T-helper 2 cell (primary cell): ENCODE measurements at regions not wholly inside any gene's neighbourhood (a gene's known extent, or its start where the extent isn't known, plus 50 kb on each side); places are given as distances from the start of the nearest gene placed in this dataset.
A peak's percentile ranks its signal among the peaks of the same experiment; 100 is the strongest.

Source experiments
- DNase-seq, 5 experiments: peaks; one replicate each; pipeline versions ENCODE4 v3.0.0 to v3.0.0-alpha.2; 2012 to 2022

DNA sequence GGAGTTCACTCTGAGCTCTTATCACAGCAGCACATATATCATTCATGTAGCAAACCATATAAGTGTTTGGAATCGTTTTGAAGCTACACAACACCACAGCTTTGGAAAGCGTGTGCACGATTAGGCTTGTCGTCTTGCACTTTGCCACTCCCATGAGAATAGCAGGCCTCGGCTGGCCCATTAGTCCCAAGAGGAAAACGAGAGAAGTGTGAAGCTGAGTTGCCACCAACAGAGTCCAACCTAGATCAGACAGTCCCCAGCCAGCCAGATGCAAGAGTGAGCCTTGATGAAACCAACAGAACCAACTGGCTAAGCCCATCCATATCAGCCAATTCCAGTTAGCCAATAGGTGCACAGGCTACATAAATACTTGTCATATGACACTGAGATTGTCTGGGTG is 238.4 kb downstream of the C1orf94 start:
- no peak for DNase-seq

GRCh38 chr1:34418166-34418565 is 241.5 kb downstream of the C1orf94 start:
- no peak for DNase-seq

DNA sequence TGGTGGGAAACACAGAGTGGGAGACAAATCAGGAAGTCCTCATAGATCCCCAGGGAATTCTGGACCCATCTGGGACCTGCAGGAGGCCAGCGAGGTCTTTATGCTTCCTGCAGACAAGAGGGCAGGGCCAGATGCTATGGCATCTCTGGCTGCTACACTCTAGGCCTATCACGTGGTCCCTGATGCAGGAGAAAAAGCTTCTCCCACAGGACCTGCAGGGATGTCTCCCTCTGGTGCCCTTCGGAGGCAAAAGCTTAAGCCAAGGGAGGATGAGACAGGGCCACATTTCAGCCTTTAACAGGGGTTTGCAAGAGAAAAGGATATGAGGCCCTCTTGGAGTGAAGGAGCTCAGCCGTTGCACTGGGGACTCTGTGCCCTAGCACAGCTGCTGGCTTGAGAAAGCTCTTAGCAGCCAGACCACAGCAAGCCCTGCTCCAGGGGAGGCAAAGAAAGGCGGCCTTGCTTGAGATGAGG is 243.0 kb downstream of the C1orf94 start:
- no peak for DNase-seq

DNA sequence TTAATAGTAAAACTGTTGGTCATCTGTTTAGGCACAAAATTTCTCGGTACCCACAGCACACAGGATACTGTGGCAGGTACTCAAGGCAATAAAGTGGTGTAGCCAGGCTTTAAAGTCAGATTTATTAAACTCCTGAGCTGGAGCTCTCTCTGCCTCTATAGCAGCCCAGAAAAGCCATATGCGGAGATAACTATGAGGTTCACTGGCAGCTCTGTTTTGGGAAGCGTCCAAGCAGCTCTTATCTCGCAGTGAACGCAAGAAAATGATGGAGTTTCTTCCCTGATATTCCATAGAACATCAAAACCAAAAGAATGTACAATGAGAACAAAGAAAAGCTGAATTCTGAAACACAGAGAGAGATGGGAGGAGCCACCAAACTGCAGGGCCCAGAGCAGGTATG is 248.3 kb downstream of the C1orf94 start:
- no peak for DNase-seq

GRCh38 chr1:34425785-34426184 is 249.1 kb downstream of the C1orf94 start:
- no peak for DNase-seq

DNA sequence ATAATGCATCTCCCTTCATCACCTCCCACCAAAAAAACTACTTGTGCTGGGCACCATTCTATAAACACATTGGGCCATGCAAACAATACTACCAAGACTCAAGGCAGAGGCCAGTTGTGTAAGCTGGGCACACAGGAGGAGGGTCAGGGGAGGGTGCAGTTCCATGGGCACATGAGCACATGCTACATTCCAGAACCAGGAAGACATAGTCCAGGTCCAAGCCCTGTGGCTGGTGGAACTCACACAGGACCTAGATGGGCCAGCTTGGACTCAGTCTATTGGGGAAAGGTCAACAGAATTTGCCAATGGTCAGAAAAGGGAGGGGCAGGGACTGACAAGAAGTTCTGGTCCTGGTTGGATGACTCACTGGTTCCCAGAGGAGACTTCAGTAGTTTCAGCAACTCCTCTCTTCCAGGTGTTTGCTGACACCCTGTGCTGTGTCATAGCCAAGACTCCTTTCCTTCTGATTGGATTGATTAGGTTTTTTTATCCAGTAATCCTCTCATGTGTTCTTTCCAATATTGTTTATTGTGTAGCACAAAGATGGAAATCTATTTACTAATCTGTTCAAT is 249.7 kb downstream of the C1orf94 start:
- DNase-seq: no peak

- DNase-seq: no peak
Measured at GRCh38 chr1:34427170-34427569, 250.5 kb downstream of the C1orf94 start.

GRCh38 chr1:34433099-34433498 is 256.4 kb downstream of the C1orf94 start:
- DNase-seq: no peak

GRCh38 chr1:34436836-34437235 is 260.1 kb downstream of the C1orf94 start:
- no peak for DNase-seq

DNA sequence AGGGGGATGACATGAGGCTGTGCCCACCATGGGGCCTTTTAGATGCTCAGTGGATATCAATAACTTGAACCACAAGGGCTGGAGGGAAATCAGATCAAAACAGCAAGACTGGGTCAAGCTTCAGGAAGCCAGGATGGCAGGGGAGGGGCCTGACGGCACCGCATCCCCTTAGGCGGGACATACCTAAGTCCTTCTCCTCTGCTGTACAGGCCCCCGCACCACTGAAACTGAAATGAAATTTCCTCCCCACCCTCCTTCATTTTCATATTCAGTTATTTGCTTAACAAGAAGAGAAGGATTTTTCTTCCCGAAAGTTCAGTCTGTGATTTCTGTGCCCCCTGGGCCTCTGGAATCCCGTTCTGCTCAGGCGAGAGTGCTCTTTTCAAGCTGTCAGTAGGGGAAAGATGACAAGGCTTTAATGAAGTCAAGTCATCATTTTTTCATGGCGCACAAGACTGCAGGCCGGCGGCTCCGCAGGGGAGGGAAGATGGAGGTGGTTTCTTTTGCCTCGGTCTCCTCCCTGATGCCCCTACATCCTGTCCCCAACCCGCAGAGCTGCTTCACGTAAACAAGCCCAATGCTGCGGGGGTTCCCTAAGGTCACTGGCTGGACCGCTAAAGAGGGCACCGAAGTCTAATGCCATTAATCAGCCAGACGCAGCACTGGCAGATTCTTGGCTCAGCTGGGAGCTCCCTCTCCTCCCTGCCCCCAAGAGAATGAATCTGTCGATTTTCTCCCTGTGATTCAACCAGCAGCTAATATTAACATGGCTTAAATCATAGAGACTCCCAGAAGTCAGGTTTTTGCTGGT is 264.8 kb downstream of the C1orf94 start:
- DNase-seq: no peak

- DNase-seq: no peak
Measured at GRCh38 chr1:34444516-34444915, 267.8 kb downstream of the C1orf94 start.

- no peak for DNase-seq
Measured at GRCh38 chr1:34450325-34450724, 273.6 kb downstream of the C1orf94 start.

DNA sequence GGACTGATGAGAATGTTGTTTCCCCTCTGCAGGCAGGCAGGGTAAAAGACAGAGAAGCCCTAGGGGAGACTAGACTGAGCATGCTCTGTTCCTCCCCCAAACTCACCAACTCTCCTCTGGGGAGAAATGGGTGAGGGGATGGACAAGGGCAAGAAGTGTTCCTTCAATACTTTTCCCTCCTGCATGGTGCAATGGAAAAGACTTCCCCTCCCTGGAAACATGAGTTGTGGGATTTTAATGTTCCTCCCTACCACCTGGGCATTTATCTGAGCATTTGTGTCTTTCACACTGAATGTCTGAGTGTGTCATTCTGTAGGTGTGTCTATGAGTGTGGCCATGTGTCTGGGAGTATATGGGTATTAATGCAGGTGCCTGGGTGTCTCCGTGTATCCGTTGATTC is 275.7 kb downstream of the C1orf94 start:
- no peak for DNase-seq

- no peak for DNase-seq
Measured at GRCh38 chr1:34455121-34455520, 278.4 kb downstream of the C1orf94 start.

DNA sequence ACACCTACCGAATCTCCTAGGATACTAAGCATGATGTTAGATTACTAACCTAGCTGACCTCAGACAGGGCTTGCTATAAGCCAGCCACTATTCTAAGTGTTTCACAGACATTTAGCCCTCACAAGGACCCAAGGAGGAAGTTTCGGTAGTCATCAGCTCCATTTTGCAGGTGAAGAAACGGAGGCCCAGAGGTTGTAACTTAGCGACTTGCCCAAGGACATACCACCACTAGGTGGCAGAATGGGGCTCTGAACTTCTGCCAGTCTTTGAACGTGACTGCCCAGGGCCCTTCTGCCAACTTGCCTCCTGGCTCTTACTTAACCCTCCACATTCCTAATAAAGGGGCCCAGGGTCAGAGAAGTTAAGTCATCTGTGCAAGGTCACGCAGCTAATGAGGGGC is 283.5 kb downstream of the C1orf94 start:
- peak in 3 of 5 experiments; percentile 4 to 53 (median 8) for DNase-seq

DNA sequence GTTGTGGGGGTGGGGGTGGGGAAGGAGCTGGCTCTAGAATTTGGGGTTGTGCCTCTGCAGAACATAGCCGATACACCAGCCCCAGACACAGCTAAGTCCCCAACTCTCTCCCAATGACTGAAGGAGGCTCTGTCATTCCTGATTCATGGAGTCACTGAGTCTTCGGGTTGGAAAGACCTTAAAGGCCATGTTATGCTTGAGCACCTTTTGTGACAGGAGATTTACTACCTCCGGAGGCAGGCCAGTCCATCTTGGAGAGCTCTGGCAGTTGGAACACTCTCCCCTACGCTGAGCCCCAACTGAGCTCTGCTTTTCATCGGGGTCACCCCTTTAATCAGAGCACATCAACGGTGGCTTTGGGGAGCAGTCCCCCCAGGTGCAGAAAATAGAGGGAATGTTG is 284.4 kb upstream of the GJB5 start:
- no peak for DNase-seq

DNA sequence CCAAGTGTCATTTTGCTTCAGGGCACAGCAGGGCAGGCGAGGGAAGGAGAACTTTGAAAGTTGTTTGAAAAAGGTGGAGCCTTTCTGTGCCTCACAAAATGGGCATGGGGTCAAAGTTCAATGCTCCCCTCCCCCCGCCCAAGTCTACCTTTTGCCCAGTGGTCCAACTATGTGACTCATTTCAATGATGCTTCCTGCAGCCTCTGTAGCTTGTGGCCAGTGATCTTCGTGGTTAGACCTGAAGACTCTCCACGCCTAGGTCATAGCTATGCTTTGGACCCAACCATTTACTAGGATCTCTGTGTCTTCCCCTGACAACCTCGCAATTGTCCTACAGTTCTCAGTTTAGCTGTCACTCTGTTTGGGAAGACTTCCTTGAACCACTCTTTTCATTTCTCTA is 280.3 kb upstream of the GJB5 start:
- DNase-seq: no peak

GRCh38 chr1:34476371-34476770 is 278.5 kb upstream of the GJB5 start:
- DNase-seq: no peak

- no peak for DNase-seq
Measured at GRCh38 chr1:34477632-34478141, 277.2 kb upstream of the GJB5 start.

DNA sequence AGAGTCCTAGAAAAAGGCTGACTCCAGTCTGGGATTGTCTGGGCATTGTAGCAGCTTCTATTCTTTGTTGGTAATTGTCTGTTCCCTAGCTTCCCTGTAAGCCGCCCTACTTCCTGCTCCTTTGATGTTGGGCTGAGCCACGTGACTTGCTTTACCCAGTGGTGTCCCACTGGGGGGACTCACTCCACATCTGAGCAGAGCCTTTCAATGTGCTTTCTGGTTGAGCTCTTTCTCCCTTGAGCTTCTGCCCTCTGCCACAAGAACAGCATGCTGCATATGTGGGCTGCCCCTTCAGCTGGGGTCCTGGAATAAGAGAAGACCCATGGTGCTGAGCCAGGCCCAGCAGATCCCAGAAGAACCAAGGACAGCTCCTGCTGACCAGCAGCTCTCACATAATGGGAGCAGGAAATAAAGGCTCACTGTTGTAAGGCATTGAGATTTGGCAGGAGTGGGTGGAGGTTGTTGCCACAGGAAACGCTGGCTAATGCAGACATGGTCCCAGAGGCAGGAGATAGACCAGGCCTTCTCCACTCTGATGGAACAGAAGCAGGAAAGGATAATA is 276.3 kb upstream of the GJB5 start:
- DNase-seq: no peak

GRCh38 chr1:34479731-34480130 is 275.1 kb upstream of the GJB5 start:
- DNase-seq: no peak

- no peak for DNase-seq
Measured at GRCh38 chr1:34488080-34488708, 266.7 kb upstream of the GJB5 start.

- DNase-seq: peak in 1 of 5 experiments; percentile 11
Measured at GRCh38 chr1:34500451-34500850, 254.4 kb upstream of the GJB5 start.
